Mucosa of descending colon (tissue), 3 donors: ENCODE measurements at regions not wholly inside any gene's neighbourhood (a gene's known extent, or its start where the extent isn't known, plus 50 kb on each side); places are given as distances from the start of the nearest gene placed in this dataset.
"Not testable (repeated sequence)": the region's sequence is repeated elsewhere in the genome, so short reads cannot be mapped to it uniquely, and the experiment has no call there.

Experiments
- ATAC-seq: fragments of 200-7000 bp; cut with Tn5 transposase; one replicate; pipeline ENCODE4 v1.9.1; 2020; ENCODE audit warnings: mild to moderate bottlenecking, moderate library complexity
- DNase-seq, 3 donors: peaks; one replicate each; pipeline ENCODE4 v3.0.0-alpha.2; 2020
- H3K36me3 ChIP-seq: fragments of 200-600 bp; one replicate; pipeline ENCODE4 v1.8.0; 2021; ENCODE audit warnings: low read depth, mild to moderate bottlenecking
- H3K4me1 ChIP-seq: fragments of 200-600 bp; one replicate; pipeline ENCODE4 v1.8.0; 2021; ENCODE audit warnings: low read depth, mild to moderate bottlenecking
- H3K4me3 ChIP-seq: fragments of 200-600 bp; one replicate; pipeline ENCODE4 v1.8.0; 2021; ENCODE audit warnings: mild to moderate bottlenecking
- H3K9me3 ChIP-seq: fragments of 200-600 bp; one replicate; pipeline ENCODE4 v1.8.0; 2021; ENCODE audit warnings: mild to moderate bottlenecking
- intact Hi-C, 2 donors: fragments of 100-400 bp; cut with DNase I in 1 of 2; cut with micrococcal nuclease in 1 of 2; formaldehyde crosslinking; loops; one replicate each; pipeline versions ENCODE4 v1.11.0 to v1.11.1; 2022; cut with DNase I, micrococcal nuclease
- TF ChIP-seq, protein P1 (sequence below): fragments of 200-600 bp; IDR thresholded peaks from one replicate; pipeline ENCODE4 v1.8.0; 2022; ENCODE audit warnings: antibody characterized with exemption, mild to moderate bottlenecking
- donor health status: DM: no; HTN: no; CAD: no; lungs with moderate emphysema.
- donor health status: DM: no; HTN: no; CAD: no.
- donor health status: DM: no; HTN: yes; CAD: no.

GRCh38 chr4:84219656-84220055, 279.4 kb downstream of the NKX6-1 start:
- Histone ChIP-seq H3K36me3 (no peaks in the 10 kb centered on the region), H3K4me1 (no peaks in the 10 kb centered on the region), H3K9me3 (no peaks in the 10 kb centered on the region), H3K4me3 (no peak overlapping the region)
- DNase-seq: no peak
- intact Hi-C loops: no loop called here
- no peak for ATAC-seq
- TF ChIP-seq, protein P1, sequence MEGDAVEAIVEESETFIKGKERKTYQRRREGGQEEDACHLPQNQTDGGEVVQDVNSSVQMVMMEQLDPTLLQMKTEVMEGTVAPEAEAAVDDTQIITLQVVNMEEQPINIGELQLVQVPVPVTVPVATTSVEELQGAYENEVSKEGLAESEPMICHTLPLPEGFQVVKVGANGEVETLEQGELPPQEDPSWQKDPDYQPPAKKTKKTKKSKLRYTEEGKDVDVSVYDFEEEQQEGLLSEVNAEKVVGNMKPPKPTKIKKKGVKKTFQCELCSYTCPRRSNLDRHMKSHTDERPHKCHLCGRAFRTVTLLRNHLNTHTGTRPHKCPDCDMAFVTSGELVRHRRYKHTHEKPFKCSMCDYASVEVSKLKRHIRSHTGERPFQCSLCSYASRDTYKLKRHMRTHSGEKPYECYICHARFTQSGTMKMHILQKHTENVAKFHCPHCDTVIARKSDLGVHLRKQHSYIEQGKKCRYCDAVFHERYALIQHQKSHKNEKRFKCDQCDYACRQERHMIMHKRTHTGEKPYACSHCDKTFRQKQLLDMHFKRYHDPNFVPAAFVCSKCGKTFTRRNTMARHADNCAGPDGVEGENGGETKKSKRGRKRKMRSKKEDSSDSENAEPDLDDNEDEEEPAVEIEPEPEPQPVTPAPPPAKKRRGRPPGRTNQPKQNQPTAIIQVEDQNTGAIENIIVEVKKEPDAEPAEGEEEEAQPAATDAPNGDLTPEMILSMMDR: no peak

- Histone ChIP-seq H3K36me3 (no peaks in the 10 kb centered on the region), H3K9me3 (no peaks in the 10 kb centered on the region), H3K4me1 (no peaks in the 10 kb centered on the region), H3K4me3 (no peak overlapping the region)
- DNase-seq: no peak
- intact Hi-C loops: no loop called here
- no peak for ATAC-seq
- TF ChIP-seq, protein P1: no peak
These were observed 281.1 kb downstream of the NKX6-1 start for GRCh38 chr4:84218031-84218430.

DNA sequence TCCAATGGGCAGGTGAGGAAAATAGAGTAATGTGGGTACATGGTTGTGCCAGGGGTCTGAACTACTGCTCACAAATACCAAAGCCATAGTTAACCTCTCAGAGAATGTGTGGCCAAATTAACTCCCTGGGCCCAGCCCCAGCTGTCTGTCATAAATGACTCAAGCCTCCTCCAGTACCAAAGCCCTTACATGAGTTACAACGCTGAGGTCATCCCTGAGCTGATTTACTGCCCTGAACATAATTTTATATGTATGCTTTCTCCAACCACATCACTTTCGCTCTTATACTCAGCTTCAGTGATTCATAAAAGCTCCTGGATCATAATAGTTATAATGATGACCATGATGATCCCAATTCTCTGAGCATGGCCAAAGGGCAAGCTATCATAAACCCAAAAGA, 283.9 kb downstream of the NKX6-1 start:
- peak; percentile 45 for ATAC-seq
- no peak for DNase-seq
- TF ChIP-seq, protein P1: no peak
- no peaks in the 10 kb centered on the region for H3K36me3 ChIP-seq
- no peak overlapping the region for H3K4me3 ChIP-seq
- no peaks in the 10 kb centered on the region for H3K9me3 ChIP-seq
- intact Hi-C loops: no loop called here
- no peaks in the 10 kb centered on the region for H3K4me1 ChIP-seq

- H3K9me3 ChIP-seq: peaks cover 13% of the 10 kb centered on the region
- DNase-seq, H3K4me3 ChIP-seq, ATAC-seq, H3K4me1 ChIP-seq, H3K36me3 ChIP-seq, intact Hi-C loops: not testable (repeated sequence)
These were observed 292.9 kb downstream of the NKX6-1 start for GRCh38 chr4:84206226-84206625.

DNA sequence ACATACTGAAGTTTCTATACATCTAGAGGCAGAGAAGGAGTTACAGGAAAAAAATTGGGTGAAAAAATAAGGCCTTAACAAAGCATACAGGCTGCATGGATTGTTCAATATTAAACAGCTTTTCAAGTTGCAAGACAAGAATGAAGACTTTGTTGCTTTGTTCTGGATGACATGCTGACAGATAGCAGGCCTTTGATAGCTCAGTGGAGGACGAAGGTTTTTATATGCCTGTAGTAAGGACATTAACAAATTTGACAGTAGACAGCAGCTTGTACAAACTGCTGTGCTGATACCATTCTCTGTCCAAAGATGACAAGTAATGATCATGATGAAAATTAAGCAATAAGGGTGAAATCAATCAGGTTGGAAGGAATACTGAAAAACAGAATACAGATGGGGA, 309.9 kb downstream of the NKX6-1 start:
- DNase-seq (no peak), ATAC-seq (no peak)
- TF ChIP-seq, protein P1: no peak
- Histone ChIP-seq H3K4me3 (no peak overlapping the region), H3K4me1 (no peaks in the 10 kb centered on the region), H3K36me3 (no peaks in the 10 kb centered on the region), H3K9me3 (no peaks in the 10 kb centered on the region)
- intact Hi-C loops: no loop called here

GRCh38 chr4:84179409-84179808, 319.7 kb downstream of the NKX6-1 start:
- TF ChIP-seq, protein P1: no peak
- DNase-seq (no peak), ATAC-seq (no peak)
- no peaks in the 10 kb centered on the region for H3K4me1 ChIP-seq
- H3K9me3 ChIP-seq: no peaks in the 10 kb centered on the region
- H3K4me3 ChIP-seq: no peak overlapping the region
- intact Hi-C loops: no loop called here
- no peaks in the 10 kb centered on the region for H3K36me3 ChIP-seq
